Aorta (tissue), 5 donors: ENCODE measurements at regions not wholly inside any gene's neighbourhood (a gene's known extent, or its start where the extent isn't known, plus 50 kb on each side); places are given as distances from the start of the nearest gene placed in this dataset.

Experiments
- ATAC-seq: fragments of 200-7000 bp; cut with Tn5 transposase; one replicate; pipeline ENCODE4 v1.9.1; 2022; ENCODE audit warnings: moderate library complexity; ENCODE audit not compliant: low FRiP score
- DNase-seq, 2 donors: peaks; one replicate each; pipeline ENCODE4 v3.0.0-alpha.2; 2020
- H3K27ac ChIP-seq, 2 donors: one replicate each; pipeline ENCODE4 v1.5.1; 2013; ENCODE audit warnings: low read length in 2 of 2, mild to moderate bottlenecking in 2 of 2, moderate library complexity in 2 of 2, control low read depth in 1 of 2, inconsistent platforms in 1 of 2, low read depth in 1 of 2
- H3K27me3 ChIP-seq, 2 donors: one replicate each; pipeline ENCODE4 v1.6.1; 2013; ENCODE audit warnings: control low read depth in 1 of 2, low read length in 1 of 2, mild to moderate bottlenecking in 1 of 2, moderate library complexity in 1 of 2; ENCODE audit not compliant: insufficient read depth in 2 of 2, control insufficient read depth in 1 of 2
- H3K36me3 ChIP-seq, 2 donors: one replicate each; pipeline ENCODE4 v1.6.1; 2013; ENCODE audit warnings: control low read depth in 1 of 2, low read length in 1 of 2, mild to moderate bottlenecking in 1 of 2; ENCODE audit not compliant: insufficient read depth in 2 of 2, control insufficient read depth in 1 of 2
- H3K4me1 ChIP-seq, 2 donors: one replicate each; pipeline ENCODE4 v1.6.1; 2013; ENCODE audit warnings: low read length in 2 of 2, control low read depth in 1 of 2, mild to moderate bottlenecking in 1 of 2, moderate library complexity in 1 of 2; ENCODE audit not compliant: insufficient read depth in 2 of 2, control insufficient read depth in 1 of 2
- H3K4me3 ChIP-seq, 2 donors: one replicate each; pipeline ENCODE4 v1.5.1; 2013; ENCODE audit warnings: low read length in 2 of 2, control low read depth in 1 of 2, mild to moderate bottlenecking in 1 of 2
- H3K9me3 ChIP-seq: one replicate; pipeline ENCODE4 v1.6.1; 2013; ENCODE audit warnings: mild to moderate bottlenecking, low read length; ENCODE audit not compliant: control insufficient read depth
- WGBS, 2 donors: extraction: QIAGEN DNeasy Blood & Tissue Kit; methylation state at CpG; one replicate each; pipeline ENCODE4 v1.1.7; 2013; 5-methylcytosine and 5-hydroxymethylcytosine counted together
- intact Hi-C, 2 donors: fragments of 100-400 bp; cut with DNase I; formaldehyde crosslinking; loops; one replicate each; pipeline versions ENCODE4 v1.14.2 to v1.15.0; 2022
- donor health status: healthy with polysubstance abuse.
- donor health status: Bipolar disorder and iron deficiency.
- donor health status: DM: no; HTN: no; CAD: no.
- donor health status: DM: no; HTN: no; CAD: no.
- donor health status: DM: yes; HTN: yes; CAD: no.

DNA sequence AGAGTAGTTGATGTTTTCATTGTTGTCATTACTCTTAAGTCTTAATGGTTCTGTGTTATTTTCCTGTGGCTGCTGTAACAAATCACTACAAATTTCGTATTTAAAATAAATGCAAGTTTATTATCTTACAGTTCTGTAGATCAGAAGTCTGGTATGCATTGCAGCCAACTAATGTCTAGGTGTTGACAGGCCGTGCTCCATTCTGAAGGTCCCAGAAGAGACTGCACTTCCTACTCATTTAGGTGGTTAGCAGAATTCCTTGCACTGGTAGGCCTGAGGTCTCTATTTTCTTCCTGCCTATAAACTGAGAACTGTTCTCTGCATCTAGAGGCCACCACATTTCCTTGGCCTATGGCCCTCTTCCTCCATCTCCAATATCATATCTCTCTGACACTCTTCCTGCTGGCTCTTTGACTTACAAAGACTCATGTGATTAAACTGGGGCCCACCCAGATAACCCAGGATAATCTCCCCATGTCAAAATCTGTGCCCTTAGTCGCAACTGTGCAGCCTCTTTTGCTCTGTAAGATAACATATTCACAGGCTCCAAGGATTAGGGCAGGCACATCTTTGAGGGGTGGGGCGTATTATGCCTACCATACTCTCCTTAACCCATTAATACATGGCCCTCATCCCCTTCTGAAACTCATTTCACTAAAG, 468.4 kb downstream of the FOXO1 start:
- Histone ChIP-seq H3K4me1 (peaks cover 0 to 2% of the 10 kb centered on the region in 2 donors), H3K27me3 (no peaks in the 10 kb centered on the region), H3K9me3 (peaks cover 2% of the 10 kb centered on the region), H3K4me3 (no peak overlapping the region), H3K36me3 (no peaks in the 10 kb centered on the region), H3K27ac (no peak overlapping the region)
- intact Hi-C loops: no loop called here
- DNase-seq (no peak), ATAC-seq (no peak)
- WGBS, 2 donors: 63 to 64% methylated on average over 4 of the region's 4 CpGs

DNA sequence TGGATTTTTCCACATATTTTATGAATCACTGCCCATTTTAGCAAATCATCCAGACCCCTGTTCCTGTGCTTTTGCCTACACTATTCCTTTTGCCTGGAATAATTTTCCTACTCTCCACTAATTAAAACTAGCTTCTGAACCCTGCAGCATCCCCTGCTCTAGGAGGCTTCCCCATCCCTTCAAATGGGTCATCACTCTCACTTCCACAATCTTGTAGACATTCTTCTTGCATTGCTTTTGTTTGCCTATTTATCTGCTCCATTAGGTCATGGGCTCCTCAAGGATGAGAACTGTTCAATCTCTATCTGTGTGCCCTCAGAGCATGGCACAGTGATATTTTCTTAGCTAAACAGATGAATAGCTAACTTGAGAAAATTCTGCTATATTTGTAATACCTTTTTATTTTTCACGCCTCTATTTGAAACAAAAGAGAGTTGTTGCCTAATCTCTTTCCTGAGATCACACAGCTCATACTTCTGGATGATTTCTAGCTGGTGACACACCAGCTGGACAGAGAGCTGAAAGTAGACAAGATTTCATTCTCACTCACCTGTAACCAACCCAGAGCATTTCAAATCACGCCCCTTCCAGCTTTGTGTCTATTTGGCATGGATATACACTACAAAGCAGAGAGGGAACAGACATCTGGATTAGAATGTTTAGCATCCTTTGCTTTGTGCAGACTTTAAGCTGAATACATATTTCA, 466.0 kb downstream of the FOXO1 start:
- ATAC-seq: no peak
- peaks cover 2% of the 10 kb centered on the region for H3K9me3 ChIP-seq
- H3K4me1 ChIP-seq: no peaks in the 10 kb centered on the region
- intact Hi-C loops: no loop called here
- WGBS, 2 donors: 91 to 95% methylated on average over 2 of the region's 2 CpGs
- no peak for DNase-seq
- H3K4me3 ChIP-seq: no peak overlapping the region
- H3K27ac ChIP-seq: no peak overlapping the region
- no peaks in the 10 kb centered on the region for H3K36me3 ChIP-seq
- H3K27me3 ChIP-seq: no peaks in the 10 kb centered on the region

GRCh38 chr13:40204246-40204645, 462.2 kb downstream of the FOXO1 start:
- Histone ChIP-seq H3K27me3 (no peaks in the 10 kb centered on the region), H3K9me3 (no peaks in the 10 kb centered on the region), H3K4me1 (peaks cover 0 to 3% of the 10 kb centered on the region in 2 donors), H3K27ac (no peak overlapping the region), H3K36me3 (no peaks in the 10 kb centered on the region), H3K4me3 (no peak overlapping the region)
- ATAC-seq (no peak), DNase-seq (no peak)
- WGBS, 2 donors: 96 to 98% methylated on average over 1 of the region's 1 CpG
- intact Hi-C loops: no loop called here

DNA sequence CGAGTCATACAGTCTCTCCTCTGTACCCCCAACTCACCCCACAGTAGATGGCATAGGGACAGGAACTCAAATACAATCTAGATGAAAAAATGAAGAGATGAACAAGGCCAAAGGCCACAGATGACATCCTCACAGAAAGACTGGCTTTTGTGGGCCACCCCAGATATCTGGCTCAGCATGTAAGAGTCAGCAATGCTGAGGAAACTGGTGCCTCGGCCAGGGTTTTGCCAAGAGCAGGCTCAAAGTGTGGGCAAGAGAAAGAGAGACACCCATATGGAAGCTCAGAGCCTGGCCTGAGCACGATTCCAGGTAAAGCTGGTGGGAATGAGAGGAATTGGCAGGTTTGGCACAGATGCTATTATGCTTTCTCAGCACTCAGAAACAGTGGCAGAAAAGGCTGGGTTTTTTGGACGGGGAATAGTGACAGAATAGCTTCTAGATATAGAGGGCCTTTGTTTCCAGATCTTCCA, 460.6 kb downstream of the FOXO1 start:
- ATAC-seq (no peak), DNase-seq (no peak)
- Histone ChIP-seq H3K27ac (no peak overlapping the region), H3K4me1 (peaks cover 0 to 3% of the 10 kb centered on the region in 2 donors), H3K27me3 (no peaks in the 10 kb centered on the region), H3K9me3 (no peaks in the 10 kb centered on the region), H3K36me3 (no peaks in the 10 kb centered on the region), H3K4me3 (no peak overlapping the region)
- WGBS, 2 donors: 62 to 66% methylated on average over 4 of the region's 4 CpGs
- intact Hi-C loops: no loop called here

DNA sequence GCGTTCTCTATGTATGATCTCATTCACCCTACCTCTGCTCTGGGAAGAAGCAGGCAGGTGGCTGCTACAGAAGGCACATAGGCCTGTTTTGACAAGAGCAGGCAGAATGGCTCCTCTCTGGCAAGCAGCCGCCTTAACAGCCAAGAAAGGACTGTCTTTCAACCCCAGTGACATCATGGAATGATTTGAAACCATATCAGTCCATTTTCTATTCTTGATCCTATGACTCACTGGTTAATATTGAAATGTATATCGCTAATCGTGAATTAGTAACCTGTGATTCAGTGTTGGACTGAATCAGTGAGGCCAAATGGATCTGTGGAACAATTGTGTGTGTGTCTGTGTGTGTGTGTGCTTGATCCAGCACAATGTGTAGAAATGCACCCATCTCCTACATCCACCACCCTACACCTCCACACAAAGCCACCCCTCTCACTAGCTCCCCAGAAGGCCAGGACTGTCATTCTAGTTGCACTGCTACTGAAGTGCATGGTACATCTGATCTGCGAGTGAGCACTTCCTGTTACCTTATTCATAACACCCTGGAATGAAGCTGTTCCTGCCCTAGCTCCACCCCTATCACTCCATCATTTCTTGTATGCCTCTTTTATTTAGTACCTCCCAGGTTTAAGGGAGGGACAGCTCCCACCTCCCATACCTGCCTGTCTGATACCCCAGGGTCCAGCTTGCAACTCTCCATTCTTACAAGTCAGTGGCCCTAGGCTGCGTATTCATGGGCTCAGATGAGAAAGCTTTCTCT, 460.0 kb downstream of the FOXO1 start:
- H3K27ac ChIP-seq: no peak overlapping the region

GRCh38 chr13:40207001-40207478, 459.4 kb downstream of the FOXO1 start:
- DNase-seq: no peak
- WGBS, 2 donors: 95 to 97% methylated on average over 6 of the region's 6 CpGs

More for the DNA sequence above, 460.0 kb downstream of the FOXO1 start:
- intact Hi-C loops: no loop called here
- Histone ChIP-seq H3K4me3 (no peak overlapping the region), H3K27me3 (no peaks in the 10 kb centered on the region), H3K4me1 (peaks cover 0 to 3% of the 10 kb centered on the region in 2 donors), H3K36me3 (no peaks in the 10 kb centered on the region), H3K9me3 (no peaks in the 10 kb centered on the region)
- WGBS, 2 donors: 63 to 70% methylated on average over 6 of the region's 6 CpGs
- DNase-seq (no peak), ATAC-seq (no peak)

DNA sequence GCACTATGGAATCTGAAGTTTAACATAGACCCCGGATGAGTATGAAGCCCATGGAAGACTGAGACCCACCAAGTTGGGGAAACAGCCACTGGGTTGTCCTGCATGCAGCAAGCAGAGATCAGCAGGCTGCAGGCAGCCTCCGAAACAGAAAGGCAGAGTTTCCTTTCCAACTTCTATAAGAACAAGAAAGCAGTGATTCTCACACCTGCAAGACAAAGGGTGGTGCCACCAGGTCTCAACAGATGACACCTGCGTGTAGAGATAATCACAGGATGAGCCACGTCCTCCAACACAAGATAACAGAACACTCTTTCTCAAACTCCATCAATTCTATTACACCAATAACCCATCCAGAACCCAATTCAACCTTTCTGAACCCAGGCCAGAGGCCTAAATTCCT, 457.9 kb downstream of the FOXO1 start:
- Histone ChIP-seq H3K9me3 (no peaks in the 10 kb centered on the region), H3K36me3 (no peaks in the 10 kb centered on the region), H3K4me1 (peaks cover 0 to 3% of the 10 kb centered on the region in 2 donors), H3K27ac (no peak overlapping the region), H3K4me3 (no peak overlapping the region), H3K27me3 (no peaks in the 10 kb centered on the region)
- ATAC-seq (no peak), DNase-seq (no peak)
- intact Hi-C loops: no loop called here
- WGBS, 2 donors: 93% methylated on average over 4 of the region's 4 CpGs

More at GRCh38 chr13:40207001-40207478, 459.4 kb downstream of the FOXO1 start:
- ATAC-seq: no peak
- Histone ChIP-seq H3K4me3 (no peak overlapping the region), H3K27me3 (no peaks in the 10 kb centered on the region), H3K27ac (no peak overlapping the region), H3K36me3 (no peaks in the 10 kb centered on the region), H3K9me3 (no peaks in the 10 kb centered on the region), H3K4me1 (peaks cover 0 to 3% of the 10 kb centered on the region in 2 donors)
- intact Hi-C loops: no loop called here

DNA sequence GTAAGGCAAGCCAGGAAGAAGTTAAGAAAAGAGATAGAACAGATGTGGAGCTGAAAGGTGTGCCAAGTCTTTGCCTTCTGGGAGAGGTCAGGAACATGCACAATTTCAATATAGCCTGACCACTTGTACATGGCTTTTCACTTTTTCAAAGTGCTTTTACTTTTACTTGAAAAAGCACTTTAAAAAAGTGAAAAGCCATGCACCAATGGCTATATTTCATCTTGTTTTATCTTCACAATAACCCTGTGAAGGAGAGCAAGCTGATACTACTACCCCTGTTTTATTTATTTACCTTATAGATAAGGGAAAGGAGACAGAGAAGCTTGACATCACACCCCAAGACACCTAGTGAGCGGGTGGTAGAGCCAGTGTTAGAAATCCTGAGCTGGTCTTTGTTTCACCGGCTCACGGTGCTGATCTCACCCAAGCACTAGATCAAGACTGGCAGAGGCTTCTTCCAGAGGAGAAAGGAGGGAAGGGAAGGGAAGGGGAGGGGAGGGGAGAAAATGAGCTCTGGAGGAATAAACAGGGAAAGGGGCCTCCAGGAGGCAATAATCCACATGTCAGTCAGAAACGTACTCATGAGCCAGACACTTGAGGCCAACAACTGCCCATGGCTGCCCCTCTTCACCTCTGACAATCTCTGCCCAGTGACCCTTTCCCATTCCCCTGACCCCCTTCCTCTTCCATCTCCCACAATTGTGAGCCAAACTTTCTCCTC, 455.4 kb downstream of the FOXO1 start:
- intact Hi-C loops: loop anchor here in 1 of 2 donors (10.0 kb wide), 1 partner anchor 454 kb away; the partner anchor contains the start of gene FOXO1
- no peak for DNase-seq
- Histone ChIP-seq H3K4me1 (peaks cover 0 to 3% of the 10 kb centered on the region in 2 donors), H3K27me3 (no peaks in the 10 kb centered on the region), H3K4me3 (no peak overlapping the region), H3K9me3 (no peaks in the 10 kb centered on the region), H3K27ac (no peak overlapping the region), H3K36me3 (no peaks in the 10 kb centered on the region)
- 75 to 77% methylated on average over 4 of the region's 4 CpGs for WGBS, 2 donors
- no peak for ATAC-seq
